NB4 (cell line): ENCODE measurements at regions not wholly inside any gene's neighbourhood (a gene's known extent, or its start where the extent isn't known, plus 50 kb on each side); places are given as distances from the start of the nearest gene placed in this dataset.

Source experiments
- MYC ChIP-seq: IDR thresholded peaks from 2 replicates; pipeline ENCODE4 v1.6.1; 2011; ENCODE audit warnings: low read depth, low read length
- POLR2A ChIP-seq: IDR thresholded peaks from 2 replicates; pipeline ENCODE4 v1.6.1; 2011; ENCODE audit warnings: mild to moderate bottlenecking; ENCODE audit not compliant: insufficient read length; ENCODE audit errors: extremely low read depth
- TF ChIP-seq, protein P1 (sequence below): IDR thresholded peaks from one replicate; pipeline ENCODE4 v1.5.1; 2012; ENCODE audit warnings: low read depth, low read length

GRCh38 chr5:75993183-75993582, 90.0 kb upstream of the SV2C start:
- TF ChIP-seq, protein P1, sequence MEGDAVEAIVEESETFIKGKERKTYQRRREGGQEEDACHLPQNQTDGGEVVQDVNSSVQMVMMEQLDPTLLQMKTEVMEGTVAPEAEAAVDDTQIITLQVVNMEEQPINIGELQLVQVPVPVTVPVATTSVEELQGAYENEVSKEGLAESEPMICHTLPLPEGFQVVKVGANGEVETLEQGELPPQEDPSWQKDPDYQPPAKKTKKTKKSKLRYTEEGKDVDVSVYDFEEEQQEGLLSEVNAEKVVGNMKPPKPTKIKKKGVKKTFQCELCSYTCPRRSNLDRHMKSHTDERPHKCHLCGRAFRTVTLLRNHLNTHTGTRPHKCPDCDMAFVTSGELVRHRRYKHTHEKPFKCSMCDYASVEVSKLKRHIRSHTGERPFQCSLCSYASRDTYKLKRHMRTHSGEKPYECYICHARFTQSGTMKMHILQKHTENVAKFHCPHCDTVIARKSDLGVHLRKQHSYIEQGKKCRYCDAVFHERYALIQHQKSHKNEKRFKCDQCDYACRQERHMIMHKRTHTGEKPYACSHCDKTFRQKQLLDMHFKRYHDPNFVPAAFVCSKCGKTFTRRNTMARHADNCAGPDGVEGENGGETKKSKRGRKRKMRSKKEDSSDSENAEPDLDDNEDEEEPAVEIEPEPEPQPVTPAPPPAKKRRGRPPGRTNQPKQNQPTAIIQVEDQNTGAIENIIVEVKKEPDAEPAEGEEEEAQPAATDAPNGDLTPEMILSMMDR: no peak
- TF ChIP-seq POLR2A: no peak
- no peak for TF ChIP-seq MYC
